Dermis microvascular lymphatic vessel endothelial cell (primary cell): ENCODE measurements at regions not wholly inside any gene's neighbourhood (a gene's known extent, or its start where the extent isn't known, plus 50 kb on each side); places are given as distances from the start of the nearest gene placed in this dataset.

Source experiments
- DNase-seq, 2 donors: peaks; one replicate each; pipeline versions ENCODE4 v3.0.0 to v3.0.0-alpha.2; 2010; ENCODE audit warnings: low read depth in 2 of 2

DNA sequence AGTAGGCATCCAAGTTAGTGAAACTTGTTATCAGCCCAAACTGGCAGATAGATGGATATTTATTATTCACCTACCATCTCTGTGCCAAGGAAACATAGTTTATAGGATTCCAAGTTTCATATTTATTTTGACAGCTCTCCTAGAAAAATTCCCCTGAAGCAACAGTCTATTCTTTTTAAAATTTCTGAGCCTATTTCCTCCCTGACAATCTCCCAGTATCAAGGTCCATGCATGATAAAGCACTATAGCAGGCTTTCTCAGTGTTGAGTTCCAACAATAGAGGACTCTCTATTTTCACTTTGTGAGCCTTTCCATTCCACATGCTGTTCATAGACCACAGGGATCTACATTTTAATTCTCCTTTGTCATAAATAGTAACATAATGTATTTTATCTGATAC lies 312.6 kb downstream of the SLITRK6 start:
- no peak for DNase-seq

DNA sequence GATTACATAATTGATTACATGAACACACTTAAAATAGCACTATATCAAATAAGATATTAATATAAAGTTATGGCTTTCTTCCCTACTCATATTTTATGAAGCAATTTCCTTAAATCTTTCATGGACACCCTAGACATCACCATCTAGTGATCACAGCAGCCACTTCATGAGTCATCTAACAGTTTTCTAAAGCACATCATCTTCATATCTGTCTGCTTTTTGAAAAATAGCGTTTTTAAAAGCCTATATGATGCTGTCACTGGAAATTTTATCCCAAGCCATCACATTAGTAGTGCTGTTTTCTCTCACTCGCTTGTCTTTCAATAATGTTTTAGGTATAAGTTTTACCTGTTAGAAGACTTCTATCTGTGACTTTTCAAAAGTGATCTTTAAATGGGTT lies 326.1 kb downstream of the SLITRK6 start:
- DNase-seq = no peak

DNA sequence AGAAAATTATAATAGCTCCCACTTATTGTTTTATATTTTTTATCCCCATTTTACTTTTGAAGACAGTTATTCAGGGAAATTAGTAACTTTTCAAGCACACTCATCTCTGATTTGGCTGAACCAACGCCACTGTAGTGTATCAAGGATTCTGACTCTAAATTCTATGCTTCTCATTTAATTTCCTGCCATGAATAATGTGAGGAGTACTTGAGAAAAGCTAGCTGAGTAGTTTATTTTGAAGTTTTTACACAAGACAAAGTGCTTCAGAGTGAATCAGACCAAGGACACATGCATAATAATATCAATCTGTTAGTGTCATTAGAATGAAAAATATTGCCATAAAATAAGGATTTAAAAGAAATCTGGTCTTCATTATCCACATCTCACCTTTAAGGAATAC lies 329.9 kb downstream of the SLITRK6 start:
- DNase-seq = no peak

DNA sequence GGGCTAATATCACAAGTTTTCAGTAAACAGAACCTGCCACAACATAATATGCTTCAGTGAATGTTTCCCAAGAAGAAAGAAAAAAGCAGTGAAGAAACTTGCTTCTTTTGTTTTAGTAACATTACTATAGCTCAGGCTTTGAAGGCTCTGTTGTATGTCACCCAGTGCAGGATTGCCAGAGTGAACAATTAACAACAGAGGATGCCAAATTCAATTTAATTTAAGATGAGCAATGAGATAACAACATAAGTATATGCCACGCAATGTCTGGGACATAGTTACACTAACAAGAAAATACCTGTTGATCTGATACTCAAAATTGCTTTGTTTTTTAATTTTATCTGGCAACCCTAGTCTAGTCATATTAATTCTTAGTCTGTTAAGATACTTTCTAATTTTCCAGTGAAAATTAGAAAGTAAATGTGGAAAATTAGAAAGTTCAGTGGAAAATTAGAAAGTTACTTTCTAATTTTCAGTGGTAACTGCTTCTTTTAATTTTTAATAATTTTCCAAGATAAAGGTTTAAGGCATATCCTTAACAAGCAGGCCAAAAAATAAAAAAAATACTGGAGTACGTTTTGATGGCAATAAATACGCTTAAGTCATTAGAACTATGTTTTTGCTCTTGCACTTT lies 336.3 kb downstream of the SLITRK6 start:
- no peak for DNase-seq

DNA sequence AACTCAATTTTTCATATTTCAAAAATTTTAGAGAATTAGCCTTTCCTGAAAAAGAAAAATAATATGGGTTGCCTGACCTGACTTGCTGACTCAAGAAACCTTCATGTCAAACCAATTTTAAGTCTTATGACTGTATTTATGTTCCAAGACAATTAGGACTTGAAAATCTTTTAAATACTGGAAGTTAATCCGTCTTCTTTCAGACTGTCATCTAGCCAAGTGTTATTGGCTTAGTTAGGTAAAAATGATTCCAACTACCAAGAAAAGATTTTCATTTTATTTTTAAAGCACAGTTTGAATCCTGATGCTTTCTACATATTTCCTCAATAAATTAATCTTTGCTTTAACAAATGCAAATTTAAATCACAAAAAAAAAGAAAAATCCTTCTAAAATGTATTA lies 337.6 kb downstream of the SLITRK6 start:
- no peak for DNase-seq

DNA sequence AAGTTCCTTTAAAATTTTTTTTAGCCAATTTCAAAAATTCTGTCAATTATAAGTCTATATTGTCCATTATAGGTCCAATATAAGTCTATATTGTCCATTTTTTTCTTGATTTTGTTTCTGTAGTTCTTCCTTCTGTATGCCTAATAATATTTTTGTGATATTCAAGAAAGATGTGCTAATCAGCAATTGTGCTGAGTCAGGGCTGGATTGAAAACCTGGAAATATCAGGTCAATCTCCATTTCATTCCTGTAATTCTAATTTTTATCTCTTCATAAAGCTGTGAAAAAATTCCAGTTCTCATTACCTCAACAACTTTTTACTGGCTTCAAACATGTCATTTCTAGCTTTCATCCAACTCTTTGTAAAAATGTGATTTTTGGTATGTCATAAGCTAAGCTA lies 353.7 kb downstream of the SLITRK6 start:
- no peak for DNase-seq

DNA sequence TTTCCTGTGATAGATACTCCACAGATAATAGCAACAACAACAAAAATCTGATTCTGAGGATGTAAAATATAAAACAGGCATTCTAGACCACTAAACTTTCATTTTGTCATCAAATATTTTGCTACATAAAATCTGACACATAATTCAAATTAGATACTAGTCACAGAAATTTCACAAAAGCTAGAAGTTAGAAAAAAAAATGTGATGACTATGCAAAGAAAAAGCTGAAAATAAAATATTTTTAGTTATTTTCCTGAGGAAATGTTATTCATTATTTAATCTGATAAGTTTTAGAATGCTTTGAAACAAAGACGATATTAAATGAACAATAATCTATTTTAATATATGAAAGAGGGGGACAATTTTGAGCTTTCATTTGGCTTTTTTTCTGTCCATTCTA lies 357.2 kb downstream of the SLITRK6 start:
- DNase-seq = no peak

DNA sequence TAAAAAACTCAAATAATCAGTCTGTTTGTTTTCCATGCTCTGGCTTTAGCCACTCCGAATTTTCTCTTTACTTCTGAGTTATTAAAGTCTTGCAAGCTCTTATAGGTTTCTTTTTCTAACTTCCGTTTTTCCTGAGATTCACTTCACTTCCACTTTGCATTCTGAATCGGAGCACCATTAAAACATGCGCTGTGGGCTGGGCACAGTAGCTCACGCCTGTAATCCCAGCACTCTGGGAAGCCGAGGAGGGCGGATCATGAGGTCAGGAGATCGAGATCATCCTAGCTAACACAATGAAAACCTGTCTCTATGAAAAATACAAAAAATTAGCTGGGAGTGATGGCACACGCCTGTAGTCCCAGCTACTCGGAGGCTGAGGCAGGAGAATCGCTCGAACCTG lies 357.9 kb downstream of the SLITRK6 start:
- no peak for DNase-seq

DNA sequence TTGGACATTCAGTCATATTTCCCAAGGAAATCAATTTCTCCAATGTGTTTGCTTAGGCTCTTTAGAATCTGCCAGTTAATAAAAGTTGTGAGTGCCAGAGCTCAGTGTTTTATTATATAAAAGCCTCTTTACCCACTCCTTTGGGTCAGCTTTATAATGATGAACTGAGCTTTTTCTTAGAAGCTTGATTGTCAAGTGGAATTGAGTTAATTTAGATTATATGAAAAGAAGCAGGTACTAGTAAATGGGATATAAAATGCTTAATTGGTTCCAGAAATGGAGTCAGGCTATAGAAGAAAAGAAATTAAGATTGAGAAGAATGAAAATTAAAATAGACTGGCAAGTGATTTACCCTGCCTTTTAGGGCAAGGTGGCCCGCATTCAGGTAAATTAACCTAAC lies 363.2 kb downstream of the SLITRK6 start:
- DNase-seq = no peak

DNA sequence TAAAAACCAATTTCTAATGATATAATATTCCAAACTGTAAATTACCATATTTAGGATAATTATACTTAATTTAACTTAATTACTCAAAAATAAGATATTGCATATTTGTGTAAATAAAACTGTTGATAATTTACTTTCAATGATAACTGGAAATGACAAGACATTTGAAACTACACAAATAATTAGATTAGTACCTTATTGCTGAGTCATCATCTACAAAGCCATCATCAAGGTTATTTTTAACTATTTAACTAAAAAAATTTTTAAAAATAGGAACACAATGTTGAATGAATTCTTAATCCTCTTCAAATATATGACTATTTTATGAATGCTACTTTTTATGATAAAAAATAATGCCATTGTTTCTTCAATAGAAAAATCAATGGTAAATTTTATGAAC lies 364.3 kb downstream of the SLITRK6 start:
- DNase-seq = no peak

DNA sequence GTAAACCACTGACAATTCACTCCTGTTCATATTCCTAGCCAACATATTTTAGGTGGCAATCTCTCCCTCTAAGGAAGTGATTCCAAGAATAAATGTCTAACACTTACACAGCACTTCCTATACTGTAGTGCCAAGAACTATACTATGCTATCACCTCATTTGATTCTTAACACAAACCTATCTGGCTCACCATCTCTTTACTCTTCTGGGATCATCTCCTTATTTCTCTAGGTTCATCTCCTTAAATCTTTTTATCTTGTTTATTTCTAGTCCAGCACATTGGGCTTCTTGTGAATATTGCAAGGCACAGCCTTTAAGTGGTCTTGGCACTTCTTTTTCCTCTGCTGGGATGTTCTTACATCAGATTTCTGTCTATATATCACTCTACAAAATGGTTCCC lies 366.3 kb downstream of the SLITRK6 start:
- no peak for DNase-seq

DNA sequence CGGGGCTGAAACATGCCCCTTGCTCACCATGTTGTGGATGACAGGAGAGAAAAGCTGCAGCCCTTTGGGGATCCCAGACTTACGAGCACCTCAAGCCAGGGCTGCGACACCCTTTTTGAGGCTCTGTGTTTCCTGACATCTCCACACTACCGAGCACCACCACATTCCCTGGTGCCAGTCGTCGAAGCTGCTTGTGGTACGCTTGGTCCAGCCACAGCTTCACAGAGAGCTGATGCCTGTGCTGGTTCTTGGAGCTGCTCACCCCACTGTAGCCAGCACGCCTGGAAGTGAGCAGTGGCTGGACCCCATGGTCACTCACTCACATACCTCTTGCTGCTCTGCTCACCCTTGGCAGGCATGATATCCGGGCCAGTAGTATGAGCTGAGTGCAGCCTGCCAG lies 367.5 kb downstream of the SLITRK6 start:
- no peak for DNase-seq

DNA sequence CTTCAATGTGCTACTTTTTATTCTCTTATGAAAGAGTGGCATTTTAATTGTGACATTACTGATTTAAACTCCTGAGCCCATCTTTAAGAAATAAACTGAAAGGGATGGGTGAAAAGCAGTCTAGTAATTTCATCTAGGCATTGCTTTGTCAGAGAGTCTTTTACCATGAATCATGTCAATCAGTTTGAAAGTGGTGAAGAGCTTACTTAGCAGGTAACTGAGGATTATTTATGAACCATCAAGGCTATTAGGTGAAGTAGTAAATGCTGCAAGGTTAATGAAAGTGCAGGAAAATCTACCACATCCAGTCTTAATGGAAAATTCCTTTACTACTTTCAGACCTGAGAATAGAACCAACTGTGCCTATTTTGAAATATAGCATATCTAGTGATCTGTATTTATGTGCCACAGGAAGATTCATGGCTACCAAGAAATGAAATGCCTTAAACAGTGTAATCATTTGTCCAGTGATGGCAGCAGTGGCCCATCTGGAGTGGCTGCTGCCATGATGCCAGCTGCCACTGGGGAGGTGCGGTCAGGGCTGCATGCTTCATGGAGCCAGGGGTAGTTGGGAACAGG lies 368.9 kb downstream of the SLITRK6 start:
- no peak for DNase-seq

DNA sequence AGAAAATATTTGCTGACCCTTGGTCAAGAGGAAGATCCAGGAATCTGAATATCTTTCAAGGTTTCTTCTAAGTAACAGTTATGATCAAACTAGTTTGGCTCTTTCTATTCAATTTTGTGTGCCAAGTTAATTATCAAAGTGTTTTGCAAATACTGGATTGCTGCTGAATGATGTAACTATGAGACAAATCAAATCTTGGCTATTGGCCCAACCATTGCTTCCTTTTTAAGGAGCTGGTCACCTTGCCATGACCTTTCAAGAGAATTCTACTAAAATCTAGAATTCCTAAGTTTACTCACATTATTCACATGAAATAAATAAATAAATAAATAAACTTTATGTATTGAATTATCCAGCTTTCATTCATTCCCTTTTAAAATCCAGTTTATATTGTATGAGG lies 371.8 kb downstream of the SLITRK6 start:
- no peak for DNase-seq

DNA sequence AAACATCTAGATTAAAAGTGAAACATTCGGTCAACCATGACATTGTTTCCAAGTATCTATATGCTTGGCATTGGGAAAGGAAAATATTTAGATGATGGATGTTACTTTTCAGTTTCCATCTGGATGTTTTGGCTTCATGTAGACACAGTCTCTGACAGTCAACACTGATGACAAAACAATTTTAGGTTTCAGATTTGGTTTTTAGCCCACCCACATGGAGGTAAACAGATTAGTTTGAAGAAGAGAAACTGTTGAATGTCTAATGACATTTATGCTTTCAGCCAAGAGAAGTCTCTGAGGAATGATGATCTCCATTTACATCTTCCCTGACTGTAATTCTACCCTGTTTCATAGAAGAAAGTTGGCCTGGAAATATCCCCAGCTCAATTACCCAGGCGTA lies 379.1 kb downstream of the SLITRK6 start:
- DNase-seq = no peak

DNA sequence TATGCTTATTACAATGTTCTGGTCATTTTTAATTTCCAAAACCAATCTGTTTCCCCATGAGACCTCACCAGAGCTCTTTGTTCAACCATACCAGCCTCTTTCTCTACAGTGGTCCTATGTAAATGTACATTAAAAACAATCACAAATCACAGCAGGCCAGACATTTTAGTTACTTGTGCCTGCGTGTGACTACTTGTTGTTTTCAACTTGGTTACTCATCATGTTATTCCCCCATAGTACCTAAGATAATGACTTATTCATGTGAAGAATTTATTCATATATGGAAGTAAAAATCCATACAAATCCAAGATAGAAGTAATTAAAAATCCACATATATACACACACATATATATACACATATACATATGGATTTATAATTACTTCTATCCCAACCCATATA lies 379.6 kb downstream of the SLITRK6 start:
- DNase-seq = no peak

DNA sequence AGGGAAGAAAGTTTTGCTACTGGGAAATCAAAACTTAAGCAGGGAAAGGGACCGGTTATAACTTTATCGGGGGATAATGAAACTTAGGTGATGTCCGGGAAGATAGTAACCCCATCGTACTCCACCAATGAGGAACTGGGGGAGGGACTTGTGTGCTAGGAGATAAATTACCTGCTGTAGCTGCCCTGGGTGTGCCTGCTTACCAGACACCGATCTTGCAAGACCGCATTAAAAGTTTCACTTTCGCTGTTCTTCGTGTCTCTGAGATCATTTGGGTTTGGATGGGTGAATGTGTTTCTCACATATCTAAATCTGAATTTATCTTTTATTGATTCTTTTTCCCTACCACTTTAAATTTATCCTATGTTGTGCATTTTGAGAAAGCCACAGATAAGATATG lies 381.4 kb downstream of the SLITRK6 start:
- no peak for DNase-seq

DNA sequence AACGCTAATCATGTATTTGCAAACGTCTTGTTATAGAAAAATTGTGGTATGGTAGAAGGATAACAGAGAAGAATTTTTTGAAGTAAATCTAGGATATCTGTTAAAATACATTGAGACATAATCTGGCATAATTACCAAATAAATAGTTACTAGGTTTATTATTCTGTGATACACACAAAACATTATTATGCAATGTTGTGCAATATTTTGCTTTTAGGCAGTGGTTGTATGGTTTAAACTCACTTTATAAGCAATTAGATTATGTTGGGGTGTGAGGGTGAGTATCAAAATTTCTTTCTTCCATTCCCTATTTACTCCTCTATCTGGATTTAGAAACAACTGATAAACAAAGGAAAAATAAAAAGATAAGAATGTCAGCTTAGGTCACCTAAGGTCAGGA lies 385.6 kb downstream of the SLITRK6 start:
- DNase-seq = no peak

DNA sequence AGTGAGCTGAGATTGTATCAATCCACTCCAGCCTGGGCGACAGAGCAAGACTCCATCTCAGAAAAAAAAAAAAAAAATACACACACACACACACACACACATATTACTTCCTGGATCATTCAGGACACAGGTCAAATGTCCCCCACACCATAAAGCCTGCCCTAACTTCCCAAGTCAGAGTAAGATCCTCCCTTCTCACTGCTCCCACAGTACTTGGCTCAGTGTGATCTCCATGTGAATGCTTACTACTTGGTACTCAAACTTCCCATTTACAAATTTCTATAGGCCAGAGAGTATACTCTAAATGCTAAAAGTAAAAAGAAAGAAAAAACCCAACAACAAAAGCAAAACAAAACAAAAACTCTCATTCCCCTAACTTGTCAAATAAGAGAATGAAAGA lies 386.8 kb downstream of the SLITRK6 start:
- DNase-seq = no peak

DNA sequence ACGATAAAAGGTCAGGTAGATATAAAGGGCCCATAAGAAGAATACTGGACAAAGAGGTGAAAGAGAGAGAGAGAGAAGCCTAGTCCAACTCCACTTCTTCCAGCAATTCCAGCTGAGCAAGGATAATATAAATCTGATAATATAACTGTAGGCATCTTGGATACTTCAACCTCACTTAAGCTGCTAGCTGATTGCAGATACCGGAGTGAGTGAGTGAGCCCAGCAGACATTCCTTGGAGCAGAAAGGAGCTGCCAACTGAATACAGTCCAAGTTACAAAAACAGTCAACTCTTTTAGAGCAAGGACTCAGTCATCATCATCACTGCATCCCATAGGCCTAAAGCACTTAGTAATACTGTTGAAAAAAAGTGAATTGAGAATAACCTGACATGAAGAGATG lies 387.6 kb downstream of the SLITRK6 start:
- DNase-seq = no peak

DNA sequence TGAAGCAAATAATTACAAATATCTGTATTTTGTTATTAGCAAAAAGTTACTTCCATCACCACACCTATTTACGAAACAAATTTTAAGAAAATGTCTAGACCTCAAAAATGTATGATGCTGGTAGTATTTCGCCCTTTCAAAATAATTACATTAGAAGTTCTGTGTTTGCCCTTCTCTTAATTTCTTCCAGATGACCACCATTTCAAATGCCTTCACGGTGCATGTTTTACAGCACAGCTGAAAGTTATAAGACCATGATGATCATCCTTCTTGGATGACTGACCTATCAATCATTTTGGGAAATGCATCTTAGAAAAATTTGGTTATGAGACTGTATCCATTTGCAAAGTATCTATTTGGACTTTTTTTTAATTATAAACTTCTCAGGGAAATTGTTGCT lies 390.8 kb downstream of the SLITRK6 start:
- no peak for DNase-seq

DNA sequence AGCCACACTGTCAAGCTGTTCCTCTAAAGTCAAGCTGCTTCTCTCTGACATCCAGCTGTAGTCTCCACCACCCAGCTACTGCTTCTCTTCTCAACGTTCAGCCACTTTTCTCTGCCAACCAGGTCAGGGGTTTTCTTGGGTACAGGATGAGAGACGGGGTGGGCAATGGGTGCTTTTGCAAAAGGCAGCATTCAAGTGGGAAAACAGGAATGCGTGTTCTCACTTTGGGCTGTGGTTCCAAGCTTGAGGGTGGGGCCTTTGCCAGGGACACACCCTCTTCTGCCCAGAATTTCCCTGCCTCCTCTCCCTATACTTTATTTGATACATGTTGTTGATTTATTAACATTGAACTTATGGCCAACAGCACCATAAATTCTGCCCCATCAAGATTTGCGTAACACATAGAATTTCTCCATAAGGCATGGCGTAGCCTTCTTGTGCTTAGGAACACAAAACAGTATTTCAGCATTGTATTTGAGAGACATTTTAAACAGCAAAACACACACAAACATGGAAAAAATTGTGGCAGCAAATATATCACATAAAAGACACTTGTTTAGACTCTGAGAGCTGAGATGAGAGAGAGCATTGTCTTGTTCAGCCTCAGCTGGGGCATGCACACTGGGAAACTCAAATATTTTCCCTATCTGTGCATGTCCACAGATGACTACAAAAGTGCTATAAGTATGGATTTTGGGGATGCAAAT lies 392.8 kb downstream of the SLITRK6 start:
- DNase-seq = no peak

DNA sequence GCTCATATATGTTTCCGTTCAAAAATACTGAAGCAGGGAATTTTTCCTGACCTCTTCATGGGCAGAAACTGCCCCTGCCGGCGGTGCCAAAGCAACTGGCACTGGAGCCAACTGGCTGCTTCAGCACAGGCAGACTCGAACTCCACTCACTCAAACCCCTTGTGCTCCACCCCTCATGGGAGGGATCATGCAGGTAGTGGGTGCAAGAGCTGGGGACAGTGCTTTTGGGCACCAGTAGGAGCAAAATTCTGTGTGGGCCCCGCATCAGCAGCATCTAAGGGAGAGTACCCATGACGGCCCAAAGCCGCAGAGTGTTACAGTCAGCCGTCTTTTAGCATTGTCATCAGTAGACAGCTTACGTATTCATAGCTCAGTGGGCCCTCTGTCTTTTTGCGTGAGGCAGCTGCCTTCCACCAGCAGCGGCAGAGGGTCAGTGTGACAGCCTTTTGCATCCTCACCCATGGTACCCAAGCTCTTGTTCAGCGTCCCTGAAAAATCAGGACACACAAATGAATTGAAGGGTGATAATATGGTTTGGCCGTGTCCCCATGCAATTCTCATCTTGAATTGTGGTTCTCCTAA lies 393.8 kb downstream of the SLITRK6 start:
- no peak for DNase-seq
